ENCODE measurements at regions not wholly inside any gene's neighbourhood (a gene's known extent, or its start where the extent isn't known, plus 50 kb on each side); places are given as distances from the start of the nearest gene placed in this dataset.

DNA sequence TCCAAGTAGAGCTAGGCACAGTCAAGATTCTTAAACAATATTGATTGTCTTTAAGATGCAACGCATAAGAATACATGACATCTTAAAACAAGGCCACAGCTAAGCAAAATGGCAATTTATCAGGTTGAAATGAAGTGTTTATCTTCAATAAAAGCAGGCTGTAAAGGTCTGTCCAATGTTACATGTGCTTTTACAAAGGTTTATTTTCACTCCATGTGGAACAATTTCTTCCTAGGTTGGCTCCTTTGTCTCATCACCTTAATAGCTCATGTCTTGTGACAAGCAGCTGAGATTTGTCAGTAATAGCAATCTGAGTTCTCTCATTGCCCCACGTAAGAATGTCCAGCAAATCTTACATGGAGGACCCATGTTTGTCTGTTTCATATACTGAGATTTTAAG, 437.6 kb downstream of the GPAM start:
- WGBS, 5 donors = 43 to 86% (median 76%) methylated on average over 2 of the region's 2 CpGs
- Histone ChIP-seq H3K27ac (no peak overlapping the region), H3K36me3 (no peaks in the 10 kb centered on the region), H3K4me3 (no peak overlapping the region), H3K27me3 (replicated peaks in 1 of 7) (no peaks in the 10 kb centered on the region), H3K4me1 (no peaks in the 10 kb centered on the region), H3K9me3 (no peaks in the 10 kb centered on the region)
- no peak for DNase-seq
- intact Hi-C loops (cut with DNase I; ENCODE audit: low total_unique reads) = no loop called here
- no peak for TF ChIP-seq POLR2A (IDR thresholded peaks at IDR 0.05)
- TF ChIP-seq, protein P1, sequence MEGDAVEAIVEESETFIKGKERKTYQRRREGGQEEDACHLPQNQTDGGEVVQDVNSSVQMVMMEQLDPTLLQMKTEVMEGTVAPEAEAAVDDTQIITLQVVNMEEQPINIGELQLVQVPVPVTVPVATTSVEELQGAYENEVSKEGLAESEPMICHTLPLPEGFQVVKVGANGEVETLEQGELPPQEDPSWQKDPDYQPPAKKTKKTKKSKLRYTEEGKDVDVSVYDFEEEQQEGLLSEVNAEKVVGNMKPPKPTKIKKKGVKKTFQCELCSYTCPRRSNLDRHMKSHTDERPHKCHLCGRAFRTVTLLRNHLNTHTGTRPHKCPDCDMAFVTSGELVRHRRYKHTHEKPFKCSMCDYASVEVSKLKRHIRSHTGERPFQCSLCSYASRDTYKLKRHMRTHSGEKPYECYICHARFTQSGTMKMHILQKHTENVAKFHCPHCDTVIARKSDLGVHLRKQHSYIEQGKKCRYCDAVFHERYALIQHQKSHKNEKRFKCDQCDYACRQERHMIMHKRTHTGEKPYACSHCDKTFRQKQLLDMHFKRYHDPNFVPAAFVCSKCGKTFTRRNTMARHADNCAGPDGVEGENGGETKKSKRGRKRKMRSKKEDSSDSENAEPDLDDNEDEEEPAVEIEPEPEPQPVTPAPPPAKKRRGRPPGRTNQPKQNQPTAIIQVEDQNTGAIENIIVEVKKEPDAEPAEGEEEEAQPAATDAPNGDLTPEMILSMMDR (IDR thresholded peaks at IDR 0.05 in 8 of 11, conservative IDR thresholded peaks at IDR 0.05 in 3 of 11) = no peak
- no peak for TF ChIP-seq POLR2AphosphoS5 (IDR thresholded peaks at IDR 0.05)

DNA sequence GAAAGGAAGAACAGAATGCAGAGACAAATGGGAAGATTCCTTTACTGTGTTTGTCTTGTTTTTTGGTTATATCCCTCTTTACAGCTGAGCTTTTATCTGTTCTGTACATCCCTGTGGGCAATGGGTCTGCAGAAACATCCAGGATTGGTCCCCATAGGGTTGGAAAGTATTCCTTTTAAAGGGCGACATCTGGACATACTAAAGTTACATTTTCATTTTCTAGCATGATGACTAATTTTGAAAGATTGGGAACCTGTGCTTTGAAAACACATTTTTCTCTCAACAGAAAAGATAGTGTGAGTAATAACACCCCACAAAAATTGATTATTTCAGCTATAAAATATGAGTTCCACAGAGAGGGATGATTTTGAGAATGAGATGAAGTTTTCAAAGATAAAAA, 435.8 kb downstream of the GPAM start:
- H3K9me3 ChIP-seq = no peaks in the 10 kb centered on the region
- DNase-seq = no peak
- 33 to 96% (median 84%) methylated on average over 1 of the region's 1 CpG for WGBS, 5 donors
- H3K27me3 ChIP-seq (replicated peaks in 1 of 7) = no peaks in the 10 kb centered on the region
- H3K36me3 ChIP-seq = no peaks in the 10 kb centered on the region
- H3K4me3 ChIP-seq = no peak overlapping the region
- no peaks in the 10 kb centered on the region for H3K4me1 ChIP-seq
- intact Hi-C loops (cut with DNase I; ENCODE audit: low total_unique reads) = no loop called here
- TF ChIP-seq, protein P1 (IDR thresholded peaks at IDR 0.05 in 8 of 11, conservative IDR thresholded peaks at IDR 0.05 in 3 of 11) = no peak
- TF ChIP-seq POLR2A (IDR thresholded peaks at IDR 0.05) (no peak), POLR2AphosphoS5 (IDR thresholded peaks at IDR 0.05) (no peak)
- no peak overlapping the region for H3K27ac ChIP-seq

DNA sequence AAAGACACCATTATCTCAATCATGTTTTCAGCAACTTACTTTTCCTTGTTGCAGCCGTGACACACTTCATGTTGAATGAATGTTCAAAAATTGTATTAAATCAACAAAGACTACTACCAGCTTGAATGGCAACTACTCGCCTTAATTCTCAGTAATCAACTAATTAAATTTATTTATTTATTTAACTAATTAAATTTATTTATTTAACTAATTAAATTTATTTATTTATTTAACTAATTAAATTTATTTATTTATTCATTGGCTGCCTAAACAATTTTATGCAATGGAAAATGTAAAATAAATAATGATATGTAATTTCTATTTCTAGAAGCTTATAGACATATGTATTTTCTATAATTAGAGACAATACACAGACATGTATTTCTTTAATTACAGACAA, 435.4 kb downstream of the GPAM start:
- intact Hi-C loops (cut with DNase I; ENCODE audit: low total_unique reads) = no loop called here
- no peak overlapping the region for H3K4me3 ChIP-seq
- H3K36me3 ChIP-seq = no peaks in the 10 kb centered on the region
- TF ChIP-seq, protein P1 (IDR thresholded peaks at IDR 0.05 in 8 of 11, conservative IDR thresholded peaks at IDR 0.05 in 3 of 11) = no peak
- TF ChIP-seq POLR2AphosphoS5 (IDR thresholded peaks at IDR 0.05) (no peak), POLR2A (IDR thresholded peaks at IDR 0.05) (no peak)
- 87 to 92% (median 90%) methylated on average over 2 of the region's 2 CpGs for WGBS, 5 donors
- H3K27me3 ChIP-seq (replicated peaks in 1 of 7) = no peaks in the 10 kb centered on the region
- DNase-seq = no peak
- H3K4me1 ChIP-seq = no peaks in the 10 kb centered on the region
- no peaks in the 10 kb centered on the region for H3K9me3 ChIP-seq
- no peak overlapping the region for H3K27ac ChIP-seq

DNA sequence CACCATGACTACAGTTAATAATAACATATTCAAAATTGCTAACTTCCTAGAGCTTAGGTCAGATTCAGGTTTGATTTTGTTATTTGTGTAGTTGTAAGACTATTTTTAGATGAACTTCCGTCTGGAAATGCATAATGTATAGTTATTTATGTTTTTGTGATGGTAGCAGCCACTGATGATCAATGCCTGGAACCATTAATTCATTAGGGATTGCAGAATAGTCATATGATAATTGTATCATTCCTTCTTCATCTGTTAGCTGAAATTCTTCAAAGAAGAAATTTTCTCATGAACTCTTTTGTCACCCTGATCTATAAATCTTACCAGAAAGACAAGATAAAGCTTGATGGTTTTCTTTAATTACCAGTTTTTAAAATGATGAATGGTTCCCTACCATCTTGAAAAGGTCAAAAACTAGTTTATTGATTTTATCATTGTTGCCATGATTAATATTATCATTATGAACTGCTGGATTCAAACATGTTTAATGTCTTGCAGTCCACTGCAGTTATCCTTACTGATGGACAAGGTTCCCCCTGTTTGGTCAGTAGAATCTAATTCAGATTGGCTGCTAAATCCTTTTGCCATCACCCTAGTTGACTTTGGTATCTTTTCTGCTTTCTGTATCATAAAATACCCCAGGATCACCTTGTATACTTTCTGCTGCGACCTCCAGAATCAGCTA, 433.3 kb downstream of the GPAM start:
- H3K4me1 ChIP-seq = no peaks in the 10 kb centered on the region
- no peak overlapping the region for H3K27ac ChIP-seq

More for the DNA sequence above, 433.3 kb downstream of the GPAM start:
- H3K4me3 ChIP-seq = no peak overlapping the region
- no peaks in the 10 kb centered on the region for H3K9me3 ChIP-seq
- no peak for DNase-seq
- intact Hi-C loops (cut with DNase I; ENCODE audit: low total_unique reads) = no loop called here
- TF ChIP-seq, protein P1 (IDR thresholded peaks at IDR 0.05 in 8 of 11, conservative IDR thresholded peaks at IDR 0.05 in 3 of 11) = no peak
- TF ChIP-seq POLR2A (IDR thresholded peaks at IDR 0.05) = no peak
- no peak for TF ChIP-seq POLR2AphosphoS5 (IDR thresholded peaks at IDR 0.05)
- no peaks in the 10 kb centered on the region for H3K27me3 ChIP-seq (replicated peaks in 1 of 7)
- 56 to 70% (median 58%) methylated on average over 2 of the region's 2 CpGs for WGBS, 5 donors
- H3K36me3 ChIP-seq = no peaks in the 10 kb centered on the region

Measured in spleen (tissue), 11 donors.